ENCODE measurements at regions not wholly inside any gene's neighbourhood (a gene's known extent, or its start where the extent isn't known, plus 50 kb on each side); places are given as distances from the start of the nearest gene placed in this dataset.
"Not testable (repeated sequence)": the region's sequence is repeated elsewhere in the genome, so short reads cannot be mapped to it uniquely, and the experiment has no call there.

DNA sequence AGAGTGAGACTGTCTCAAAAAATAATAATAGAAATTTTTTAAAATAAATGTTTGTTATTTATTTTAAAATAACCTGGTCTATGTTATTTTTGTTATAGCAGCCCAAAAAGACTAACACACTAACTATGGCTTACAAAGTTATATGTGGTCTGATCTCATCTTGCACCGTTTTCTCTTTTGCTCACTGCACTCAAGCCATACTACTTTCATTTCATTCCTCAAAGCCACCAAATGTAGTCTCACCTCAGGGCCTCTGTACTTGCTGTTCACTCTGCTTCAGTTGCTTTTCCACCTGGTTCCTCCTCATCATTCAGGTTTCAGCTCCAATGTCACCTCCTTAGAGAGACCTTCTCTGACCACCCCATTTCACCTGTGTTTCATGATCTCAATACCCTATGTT is 55.2 kb upstream of the MDM1 start:
- no peaks in the 10 kb centered on the region for H3K27me3 Mint-ChIP-seq (ENCODE audit: low read depth)
- no peak overlapping the region for H3K4me3 Mint-ChIP-seq
- H3K36me3 Mint-ChIP-seq (ENCODE audit: low read depth), result peaks cover 22% of the 10 kb centered on the region
- no peak overlapping the region for H3K27ac Mint-ChIP-seq
- peaks cover 25% of the 10 kb centered on the region for H3K4me1 Mint-ChIP-seq (ENCODE audit: low read depth)
- peaks cover 25% of the 10 kb centered on the region for H3K9me3 Mint-ChIP-seq

DNA sequence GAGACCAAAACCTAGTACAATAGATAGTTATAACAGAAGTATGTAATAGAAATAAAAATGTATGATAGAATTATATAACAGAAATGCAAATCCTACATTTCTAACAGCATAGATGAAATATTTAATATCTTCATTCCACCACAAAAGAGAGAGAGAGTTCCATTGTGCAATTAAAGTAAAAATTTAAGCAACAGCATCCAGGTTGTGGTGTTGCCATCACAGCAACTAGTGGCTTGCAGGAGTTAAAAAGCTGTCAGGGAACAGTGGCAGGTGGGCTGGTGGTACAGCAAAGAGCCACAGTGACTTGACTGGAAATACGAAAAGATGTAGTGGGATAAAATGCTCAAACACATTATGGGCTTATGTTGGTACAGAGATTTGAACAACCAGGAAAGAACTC is 57.1 kb upstream of the MDM1 start:
- H3K9me3 Mint-ChIP-seq, result peaks cover 20% of the 10 kb centered on the region
- no peak overlapping the region for H3K27ac Mint-ChIP-seq
- H3K4me3 Mint-ChIP-seq, result no peak overlapping the region
- no peaks in the 10 kb centered on the region for H3K27me3 Mint-ChIP-seq (ENCODE audit: low read depth)
- H3K36me3 Mint-ChIP-seq (ENCODE audit: low read depth), result peaks cover 12% of the 10 kb centered on the region
- H3K4me1 Mint-ChIP-seq (ENCODE audit: low read depth), result peaks cover 19% of the 10 kb centered on the region

DNA sequence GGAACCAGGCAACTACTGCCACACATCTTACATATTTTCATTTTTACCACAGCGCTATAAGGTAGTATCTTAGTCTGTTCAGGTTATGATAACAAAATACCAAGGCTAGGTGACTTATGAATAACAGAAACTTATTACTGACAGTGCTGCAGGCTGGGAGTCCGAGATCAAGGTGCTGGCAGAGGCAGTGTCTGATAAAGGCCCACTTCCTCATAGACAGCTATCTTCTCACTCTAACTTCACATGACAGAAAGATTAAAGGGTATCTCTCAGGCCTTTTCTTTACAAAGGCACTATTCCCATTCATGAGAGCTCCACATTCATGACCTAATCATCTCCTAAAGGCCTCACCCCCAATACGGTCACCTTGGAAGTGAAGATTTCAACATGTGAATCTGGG is 59.8 kb upstream of the MDM1 start:
- H3K9me3 Mint-ChIP-seq, result peaks cover 15% of the 10 kb centered on the region
- H3K36me3 Mint-ChIP-seq (ENCODE audit: low read depth), result peaks cover 6% of the 10 kb centered on the region
- no peaks in the 10 kb centered on the region for H3K27me3 Mint-ChIP-seq (ENCODE audit: low read depth)
- no peak overlapping the region for H3K4me3 Mint-ChIP-seq
- H3K4me1 Mint-ChIP-seq (ENCODE audit: low read depth), result peaks cover 6% of the 10 kb centered on the region
- H3K27ac Mint-ChIP-seq, result no peak overlapping the region

DNA sequence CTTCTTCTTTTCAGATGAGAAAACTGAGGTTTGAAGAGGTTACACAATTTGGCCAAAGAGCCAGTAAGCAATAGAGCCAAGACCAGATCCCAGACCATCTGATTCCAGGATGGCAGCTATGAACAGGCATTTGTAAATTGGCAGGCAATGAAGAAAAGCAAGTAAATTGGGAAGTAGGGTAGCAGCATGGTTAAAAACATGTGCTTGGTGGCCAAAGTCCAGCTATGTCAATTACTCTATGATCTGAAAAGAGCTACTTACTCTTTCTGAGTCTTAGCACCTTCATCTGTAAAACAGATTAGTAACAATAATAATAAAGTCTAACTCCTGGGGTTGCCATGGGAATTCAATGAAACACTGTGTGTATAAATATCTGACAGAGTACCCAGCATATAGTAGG is 60.2 kb upstream of the MDM1 start:
- Mint-ChIP-seq H3K36me3 (ENCODE audit: low read depth) (peaks cover 6% of the 10 kb centered on the region), H3K27me3 (ENCODE audit: low read depth) (no peaks in the 10 kb centered on the region), H3K4me1 (ENCODE audit: low read depth) (peaks cover 5% of the 10 kb centered on the region), H3K27ac (no peak overlapping the region), H3K9me3 (peaks cover 14% of the 10 kb centered on the region), H3K4me3 (no peak overlapping the region)

DNA sequence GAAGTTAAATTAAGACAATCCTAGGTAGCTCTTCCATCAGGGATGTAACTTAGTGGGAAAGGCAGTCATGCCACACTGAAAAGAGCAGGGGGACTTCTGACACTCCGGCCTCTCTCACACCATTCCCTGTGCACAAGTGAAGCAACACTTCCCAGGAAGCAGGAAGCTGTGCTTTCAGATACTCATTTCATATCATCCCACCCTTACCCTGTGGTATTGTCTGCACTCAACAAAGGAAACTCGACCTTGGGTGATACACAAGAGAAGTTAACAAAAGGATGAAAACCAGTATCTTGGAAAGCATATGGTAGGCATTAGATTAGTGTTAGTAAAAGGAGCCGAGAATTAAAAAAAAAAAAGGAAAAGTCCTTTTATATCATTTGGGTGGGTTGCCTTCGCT is 61.3 kb upstream of the MDM1 start:
- H3K27me3 Mint-ChIP-seq (ENCODE audit: low read depth), result no peaks in the 10 kb centered on the region
- no peak overlapping the region for H3K27ac Mint-ChIP-seq
- H3K4me1 Mint-ChIP-seq (ENCODE audit: low read depth), result peaks cover 3% of the 10 kb centered on the region
- peaks cover 4% of the 10 kb centered on the region for H3K36me3 Mint-ChIP-seq (ENCODE audit: low read depth)
- no peak overlapping the region for H3K4me3 Mint-ChIP-seq
- peaks cover 11% of the 10 kb centered on the region for H3K9me3 Mint-ChIP-seq

DNA sequence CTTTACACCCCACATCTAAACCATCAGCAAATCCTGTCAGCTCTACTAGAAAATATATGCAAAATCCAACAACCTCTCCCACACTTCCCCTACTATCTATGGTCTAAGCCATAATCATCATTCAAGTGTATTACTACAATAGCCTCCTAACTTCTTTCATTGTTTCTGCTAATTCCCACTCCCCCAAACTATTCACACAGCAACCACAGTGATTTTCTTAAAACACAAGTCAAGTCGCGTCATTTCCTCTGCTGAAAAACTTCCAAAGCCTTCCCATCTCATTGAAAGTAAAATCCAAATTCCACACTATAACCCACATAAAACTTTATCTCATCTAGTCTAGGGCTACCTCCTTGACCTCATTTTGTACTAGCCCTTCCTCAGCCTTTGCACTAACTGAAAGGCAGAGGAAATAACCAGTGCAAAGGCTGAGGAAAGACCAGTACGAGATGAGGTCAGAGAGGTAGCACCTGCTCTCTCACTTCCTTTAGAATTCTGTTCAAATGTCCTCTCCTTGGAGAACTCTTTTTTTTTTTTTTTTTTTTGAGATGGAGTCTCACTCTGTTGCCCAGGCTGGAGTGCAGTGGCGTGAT is 65.5 kb upstream of the MDM1 start:
- H3K27ac Mint-ChIP-seq, result no peak overlapping the region
- H3K4me3 Mint-ChIP-seq, result no peak overlapping the region
- H3K27me3 Mint-ChIP-seq (ENCODE audit: low read depth), result no peaks in the 10 kb centered on the region
- peaks cover 5% of the 10 kb centered on the region for H3K9me3 Mint-ChIP-seq
- H3K4me1 Mint-ChIP-seq (ENCODE audit: low read depth), result peaks cover 3% of the 10 kb centered on the region
- H3K36me3 Mint-ChIP-seq (ENCODE audit: low read depth), result peaks cover 6% of the 10 kb centered on the region

DNA sequence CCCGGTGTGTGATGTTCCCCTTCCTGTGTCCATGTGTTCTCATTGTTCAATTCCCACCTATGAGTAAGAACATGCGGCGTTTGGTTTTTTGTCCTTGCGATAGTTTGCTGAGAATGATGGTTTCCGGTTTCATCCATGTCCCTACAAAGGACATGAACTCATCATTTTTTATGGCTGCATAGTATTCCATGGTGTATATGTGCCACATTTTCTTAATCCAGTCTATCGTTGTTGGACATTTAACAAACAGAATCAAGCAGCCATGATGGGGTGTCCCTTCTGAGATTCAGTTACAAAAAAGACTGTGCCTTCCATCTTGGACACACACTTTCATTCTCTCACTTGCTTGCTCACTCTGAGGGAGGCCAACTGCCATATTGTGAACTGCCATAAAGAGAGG is 66.5 kb upstream of the MDM1 start:
- H3K4me3 Mint-ChIP-seq; H3K36me3 Mint-ChIP-seq (ENCODE audit: low read depth); H3K27me3 Mint-ChIP-seq (ENCODE audit: low read depth); H3K27ac Mint-ChIP-seq; H3K9me3 Mint-ChIP-seq; H3K4me1 Mint-ChIP-seq (ENCODE audit: low read depth): not testable (repeated sequence)

DNA sequence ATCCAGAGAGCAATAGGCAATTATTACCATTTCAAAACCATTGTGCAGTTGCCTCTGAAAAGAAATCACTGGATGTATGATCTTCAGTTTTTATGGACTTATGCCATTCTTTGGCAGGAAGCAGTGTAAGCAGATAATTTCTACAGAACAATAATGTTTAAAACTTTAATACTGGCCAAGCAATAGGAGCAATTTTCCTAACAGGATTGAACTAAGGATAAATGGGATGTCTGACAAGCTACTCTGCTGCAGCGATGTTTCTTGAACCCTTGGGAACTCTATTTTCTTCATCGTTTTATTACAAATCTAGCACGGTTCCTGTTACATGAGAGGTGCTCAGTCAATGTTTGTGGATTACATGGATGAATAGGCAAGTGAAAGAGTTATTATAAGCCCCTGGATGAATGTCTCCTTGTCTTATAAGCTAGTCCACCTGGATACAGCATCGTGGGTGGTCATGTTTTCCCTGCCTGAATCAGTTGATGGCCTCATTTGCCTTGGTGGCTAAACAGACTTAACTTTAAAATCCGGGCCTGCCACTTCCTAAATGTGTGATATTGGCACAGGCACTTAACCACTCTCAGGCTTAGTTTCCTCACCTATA is 68.2 kb upstream of the MDM1 start:
- H3K36me3 Mint-ChIP-seq (ENCODE audit: low read depth), result peaks cover 7% of the 10 kb centered on the region
- no peak overlapping the region for H3K27ac Mint-ChIP-seq
- peaks cover 9% of the 10 kb centered on the region for H3K4me1 Mint-ChIP-seq (ENCODE audit: low read depth)
- H3K9me3 Mint-ChIP-seq, result peaks cover 8% of the 10 kb centered on the region
- H3K4me3 Mint-ChIP-seq, result no peak overlapping the region
- H3K27me3 Mint-ChIP-seq (ENCODE audit: low read depth), result no peaks in the 10 kb centered on the region

DNA sequence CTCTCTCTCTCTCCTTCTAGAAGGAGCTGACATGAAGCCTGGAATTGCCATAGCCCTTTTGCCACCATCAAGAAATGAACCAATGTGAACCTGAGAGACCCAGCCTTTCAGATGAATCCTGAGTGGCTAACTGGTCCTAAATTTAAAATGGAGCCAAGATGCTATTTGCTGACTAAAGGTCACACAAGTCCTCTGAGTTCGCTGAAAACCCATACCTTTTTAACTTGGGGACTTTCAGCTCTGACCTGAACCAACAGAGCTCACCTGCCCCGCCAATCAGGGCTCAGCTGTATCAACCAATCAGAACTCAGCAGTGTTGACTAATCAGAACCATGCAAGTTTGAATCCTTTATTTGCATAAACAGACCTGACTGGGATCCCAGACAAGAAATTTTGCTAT is 70.3 kb upstream of the MDM1 start:
- peaks cover 8% of the 10 kb centered on the region for H3K9me3 Mint-ChIP-seq
- H3K4me3 Mint-ChIP-seq, result no peak overlapping the region
- no peak overlapping the region for H3K27ac Mint-ChIP-seq
- H3K27me3 Mint-ChIP-seq (ENCODE audit: low read depth), result no peaks in the 10 kb centered on the region
- peaks cover 17% of the 10 kb centered on the region for H3K4me1 Mint-ChIP-seq (ENCODE audit: low read depth)
- peaks cover 4% of the 10 kb centered on the region for H3K36me3 Mint-ChIP-seq (ENCODE audit: low read depth)

DNA sequence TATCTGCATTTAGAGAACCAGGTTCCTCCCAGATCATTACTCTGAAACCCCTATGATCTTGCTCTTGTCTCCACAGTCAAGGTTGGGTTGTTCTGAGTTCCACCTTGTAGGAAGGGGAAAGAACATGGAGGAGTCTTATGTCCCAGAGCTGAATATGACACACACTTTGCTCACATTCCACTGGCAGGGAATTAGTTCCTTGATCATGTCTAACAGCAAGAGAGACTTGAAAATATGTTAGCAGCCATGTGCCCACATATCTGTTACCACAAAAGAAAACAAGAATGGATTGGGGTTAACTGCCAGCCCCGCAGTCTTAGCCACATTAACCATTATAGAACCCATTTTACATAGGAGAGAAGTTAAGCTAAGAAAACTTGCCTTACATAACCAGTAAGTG is 71.1 kb upstream of the MDM1 start:
- Mint-ChIP-seq H3K4me1 (ENCODE audit: low read depth) (peaks cover 17% of the 10 kb centered on the region), H3K9me3 (peaks cover 8% of the 10 kb centered on the region), H3K4me3 (no peak overlapping the region), H3K27ac (no peak overlapping the region), H3K27me3 (ENCODE audit: low read depth) (no peaks in the 10 kb centered on the region), H3K36me3 (ENCODE audit: low read depth) (peaks cover 4% of the 10 kb centered on the region)

DNA sequence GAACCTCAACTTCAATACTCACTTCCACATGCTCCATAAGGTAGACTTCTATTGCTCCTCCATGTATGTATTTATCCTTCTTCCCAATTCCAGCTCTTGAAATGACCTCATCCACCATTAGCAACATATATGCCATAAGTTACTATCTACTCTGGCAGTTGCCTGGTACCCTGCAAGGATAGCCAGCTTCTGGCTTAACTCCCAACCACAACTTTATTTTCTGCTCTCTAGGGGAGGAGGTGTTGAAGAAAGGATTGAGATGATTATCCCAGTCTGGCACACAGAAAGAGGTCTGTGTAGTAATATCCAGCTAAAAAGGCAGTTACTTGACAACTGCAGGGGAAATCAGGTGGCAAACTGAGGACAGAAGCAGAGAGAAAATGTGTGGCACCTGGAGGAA is 71.5 kb upstream of the MDM1 start:
- no peak overlapping the region for H3K27ac Mint-ChIP-seq
- H3K4me3 Mint-ChIP-seq, result no peak overlapping the region
- H3K9me3 Mint-ChIP-seq, result peaks cover 8% of the 10 kb centered on the region
- H3K27me3 Mint-ChIP-seq (ENCODE audit: low read depth), result no peaks in the 10 kb centered on the region
- peaks cover 17% of the 10 kb centered on the region for H3K4me1 Mint-ChIP-seq (ENCODE audit: low read depth)
- H3K36me3 Mint-ChIP-seq (ENCODE audit: low read depth), result peaks cover 4% of the 10 kb centered on the region

DNA sequence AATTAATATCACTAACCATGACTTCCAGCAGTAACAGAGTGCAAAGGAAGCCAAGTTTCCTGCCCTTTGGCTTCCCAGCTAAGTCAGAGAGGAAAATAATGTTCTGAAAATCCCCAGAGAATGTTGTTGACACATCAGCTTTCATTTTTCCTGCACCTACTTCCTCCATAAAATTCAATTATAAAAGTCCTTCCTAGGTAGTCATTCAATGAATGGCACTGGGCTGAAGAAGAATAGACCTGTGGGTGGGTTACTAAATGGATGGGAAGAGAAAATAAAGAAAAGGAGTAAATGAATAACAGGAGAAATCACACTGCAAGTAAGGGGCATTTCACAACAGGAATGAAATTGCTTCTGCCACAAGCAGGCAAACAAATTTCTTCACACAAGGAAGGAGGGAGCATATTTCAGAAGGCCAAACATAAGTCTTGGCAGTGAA is 73.2 kb upstream of the MDM1 start:
- peaks cover 4% of the 10 kb centered on the region for H3K9me3 Mint-ChIP-seq
- no peak overlapping the region for H3K27ac Mint-ChIP-seq
- H3K27me3 Mint-ChIP-seq (ENCODE audit: low read depth), result no peaks in the 10 kb centered on the region
- H3K36me3 Mint-ChIP-seq (ENCODE audit: low read depth), result peaks cover 1% of the 10 kb centered on the region
- H3K4me3 Mint-ChIP-seq, result no peak overlapping the region
- peaks cover 19% of the 10 kb centered on the region for H3K4me1 Mint-ChIP-seq (ENCODE audit: low read depth)

DNA sequence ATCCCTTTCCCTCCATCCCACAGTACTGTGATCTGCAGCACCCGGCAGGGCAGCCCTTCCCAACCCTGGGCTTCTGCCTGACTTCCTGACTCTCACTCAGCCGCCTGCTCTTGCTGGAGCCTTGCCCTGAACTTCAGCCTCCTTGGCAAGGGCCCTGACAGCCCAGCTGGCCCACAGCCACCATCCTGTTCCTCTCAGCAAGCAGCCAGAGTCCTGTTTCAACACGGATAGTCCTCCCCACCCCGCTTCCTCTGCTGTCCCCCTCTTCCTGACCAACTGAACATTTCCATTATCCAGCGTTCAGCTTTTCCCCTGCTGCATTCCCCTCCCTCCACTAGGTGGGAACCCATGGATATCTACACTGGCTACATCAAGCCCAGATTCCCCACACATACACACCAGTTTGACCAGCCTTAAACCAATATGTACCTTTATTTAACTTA is 74.0 kb upstream of the MDM1 start:
- peaks cover 1% of the 10 kb centered on the region for H3K36me3 Mint-ChIP-seq (ENCODE audit: low read depth)
- no peaks in the 10 kb centered on the region for H3K27me3 Mint-ChIP-seq (ENCODE audit: low read depth)
- H3K4me1 Mint-ChIP-seq (ENCODE audit: low read depth), result peaks cover 19% of the 10 kb centered on the region
- H3K27ac Mint-ChIP-seq, result no peak overlapping the region
- H3K4me3 Mint-ChIP-seq, result no peak overlapping the region
- peaks cover 4% of the 10 kb centered on the region for H3K9me3 Mint-ChIP-seq

DNA sequence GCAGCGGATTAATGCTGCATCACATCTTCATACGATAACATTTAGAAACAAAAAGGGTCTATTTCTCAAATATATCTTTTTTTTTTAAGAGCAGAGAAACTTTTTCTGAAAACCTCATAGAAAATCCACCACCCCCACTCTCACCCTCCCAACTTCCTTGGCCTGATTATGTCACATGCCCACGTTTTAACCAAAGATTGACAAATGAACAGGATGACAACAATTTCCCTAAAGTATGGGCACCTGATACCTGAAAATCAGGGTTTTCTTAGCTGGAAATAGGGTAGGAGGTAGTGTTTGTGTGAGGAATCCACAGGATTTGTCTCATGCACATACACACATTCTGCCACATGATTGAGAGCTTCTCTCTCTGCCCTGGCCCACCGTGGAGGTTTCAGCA is 74.7 kb upstream of the MDM1 start:
- H3K4me3 Mint-ChIP-seq, result no peak overlapping the region
- peaks cover 1% of the 10 kb centered on the region for H3K36me3 Mint-ChIP-seq (ENCODE audit: low read depth)
- no peaks in the 10 kb centered on the region for H3K27me3 Mint-ChIP-seq (ENCODE audit: low read depth)
- H3K4me1 Mint-ChIP-seq (ENCODE audit: low read depth), result peaks cover 19% of the 10 kb centered on the region
- no peak overlapping the region for H3K27ac Mint-ChIP-seq
- peaks cover 4% of the 10 kb centered on the region for H3K9me3 Mint-ChIP-seq

DNA sequence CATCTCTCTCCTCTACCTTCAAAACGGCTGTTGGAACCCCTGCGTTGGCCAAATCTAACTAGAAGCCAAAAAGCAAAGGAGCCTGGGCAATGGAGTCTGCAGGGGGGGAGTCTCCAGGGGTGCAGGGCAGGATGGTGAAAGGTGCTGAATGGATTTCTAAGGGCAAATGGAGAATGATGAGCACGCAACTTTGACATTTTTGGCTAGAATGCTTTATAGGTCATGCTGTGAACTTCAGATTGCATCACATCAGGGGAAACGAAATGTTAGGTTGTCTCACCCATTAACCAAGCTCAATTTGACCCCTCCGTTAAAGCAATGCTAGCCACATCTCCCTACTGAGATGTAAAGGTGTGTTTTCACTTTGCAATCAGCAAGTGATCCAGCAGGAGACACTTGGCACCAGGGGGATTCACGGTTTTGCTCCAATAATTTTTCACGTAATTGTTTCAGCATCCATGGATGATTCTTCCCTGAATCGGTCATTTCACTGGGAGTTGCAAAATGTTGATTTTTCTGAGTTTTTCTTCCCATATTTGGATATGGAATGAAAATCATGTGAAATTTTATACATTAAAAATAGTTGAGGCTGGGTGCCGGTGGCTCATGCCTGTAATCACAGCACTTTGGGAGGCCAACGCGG is 78.0 kb upstream of the MDM1 start:
- Mint-ChIP-seq H3K27me3 (ENCODE audit: low read depth) (no peaks in the 10 kb centered on the region), H3K27ac (no peak overlapping the region), H3K9me3 (no peaks in the 10 kb centered on the region), H3K36me3 (ENCODE audit: low read depth) (no peaks in the 10 kb centered on the region), H3K4me1 (ENCODE audit: low read depth) (peaks cover 11% of the 10 kb centered on the region), H3K4me3 (no peak overlapping the region)

All from T-helper 1 cell treated with Interleukin-12 subunit alpha and Interleukin-12 subunit beta and Interleukin-4 antibody, amounts not matched to agents 30 μg/mL and 1 μg/mL, for 36 hours (primary cell).